HL-60 (cell line): ENCODE measurements at regions not wholly inside any gene's neighbourhood (a gene's known extent, or its start where the extent isn't known, plus 50 kb on each side); places are given as distances from the start of the nearest gene placed in this dataset.

Source experiments
- DNase-seq, 2 experiments: peaks; one replicate each; pipeline ENCODE4 v3.0.0-alpha.2; 2010 to 2020; ENCODE audit warnings: low read depth in 1 of 2, low spot score in 1 of 2
- H3K27ac ChIP-seq: fragments of 250-450 bp; sonication (Bioruptor Pico); replicated peaks from 2 replicates; pipeline ENCODE4 v1.5.1; 2020; ENCODE audit warnings: mild to moderate bottlenecking, moderate library complexity
- H3K27me3 ChIP-seq: fragments of 250-450 bp; sonication (Bioruptor Pico); 2 replicates; pipeline ENCODE4 v1.5.1; 2021; ENCODE audit warnings: mild to moderate bottlenecking, moderate library complexity; ENCODE audit not compliant: insufficient read depth, poor library complexity, severe bottlenecking
- H3K4me3 ChIP-seq: replicated peaks from 2 replicates; pipeline ENCODE4 v1.5.1; 2011; ENCODE audit warnings: mild to moderate bottlenecking, control low read depth, low read length; ENCODE audit not compliant: insufficient read depth
- GABPA ChIP-seq: IDR thresholded peaks from 2 replicates; pipeline ENCODE4 v1.6.1; 2012; ENCODE audit warnings: low read depth
- POLR2AphosphoS5 ChIP-seq: IDR thresholded peaks from 2 replicates; pipeline ENCODE4 v1.6.1; 2012; ENCODE audit warnings: low read depth
- SPI1 ChIP-seq: IDR thresholded peaks from 2 replicates; pipeline ENCODE4 v1.6.1; 2012; ENCODE audit warnings: low read depth, mild to moderate bottlenecking, borderline replicate concordance
- TF ChIP-seq, protein P1 (sequence below): IDR thresholded peaks from 2 replicates; pipeline ENCODE4 v1.6.1; 2012; ENCODE audit warnings: low read depth; ENCODE audit not compliant: insufficient replicate concordance
- TF ChIP-seq, protein P2 (sequence below): IDR thresholded peaks from one replicate; pipeline ENCODE4 v1.5.1; 2011; ENCODE audit warnings: low read length, control low read depth, inconsistent platforms; ENCODE audit not compliant: insufficient read depth

DNA sequence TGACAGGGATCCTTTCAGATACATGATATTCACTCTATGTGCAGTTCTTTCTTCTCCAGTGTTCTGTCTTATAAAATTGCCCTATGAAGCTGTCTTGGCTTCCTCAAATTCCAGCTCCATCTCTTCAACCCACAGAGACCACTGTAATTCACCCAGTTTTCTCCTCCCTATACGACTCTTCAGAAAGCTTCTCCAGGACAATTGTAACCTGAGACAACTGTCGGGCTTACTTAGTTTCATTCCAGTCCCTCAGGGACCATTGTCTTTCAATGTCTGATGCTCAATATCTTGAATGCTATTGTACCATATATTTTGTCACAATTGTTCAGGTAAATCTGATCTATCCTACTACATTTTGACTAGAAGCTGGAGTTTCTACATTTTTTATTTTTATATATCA is 345.3 kb downstream of the RPL10L start:
- no peak for DNase-seq

DNA sequence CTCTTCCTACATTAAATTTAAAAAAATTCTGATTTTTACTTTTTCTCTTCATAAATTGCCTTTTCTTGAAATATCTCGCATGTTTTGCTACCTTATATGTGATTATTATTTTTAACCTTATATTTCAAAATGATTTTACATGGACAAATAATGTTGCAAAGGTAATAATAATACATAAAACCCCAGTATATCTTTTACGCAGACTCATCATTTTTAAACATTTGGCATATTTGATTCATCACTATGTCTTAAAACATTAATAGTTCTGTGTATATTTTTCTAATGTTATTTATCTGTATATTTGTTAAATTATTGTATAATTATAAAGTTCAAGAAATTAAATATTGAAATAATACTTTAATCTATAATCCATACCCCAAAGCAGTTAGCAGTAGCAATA is 350.8 kb downstream of the RPL10L start:
- Histone ChIP-seq H3K4me3 (no peak overlapping the region), H3K27me3 (no peaks in the 10 kb centered on the region), H3K27ac (no peak overlapping the region)
- no peak for TF ChIP-seq GABPA
- TF ChIP-seq SPI1: no peak
- TF ChIP-seq, protein P1, sequence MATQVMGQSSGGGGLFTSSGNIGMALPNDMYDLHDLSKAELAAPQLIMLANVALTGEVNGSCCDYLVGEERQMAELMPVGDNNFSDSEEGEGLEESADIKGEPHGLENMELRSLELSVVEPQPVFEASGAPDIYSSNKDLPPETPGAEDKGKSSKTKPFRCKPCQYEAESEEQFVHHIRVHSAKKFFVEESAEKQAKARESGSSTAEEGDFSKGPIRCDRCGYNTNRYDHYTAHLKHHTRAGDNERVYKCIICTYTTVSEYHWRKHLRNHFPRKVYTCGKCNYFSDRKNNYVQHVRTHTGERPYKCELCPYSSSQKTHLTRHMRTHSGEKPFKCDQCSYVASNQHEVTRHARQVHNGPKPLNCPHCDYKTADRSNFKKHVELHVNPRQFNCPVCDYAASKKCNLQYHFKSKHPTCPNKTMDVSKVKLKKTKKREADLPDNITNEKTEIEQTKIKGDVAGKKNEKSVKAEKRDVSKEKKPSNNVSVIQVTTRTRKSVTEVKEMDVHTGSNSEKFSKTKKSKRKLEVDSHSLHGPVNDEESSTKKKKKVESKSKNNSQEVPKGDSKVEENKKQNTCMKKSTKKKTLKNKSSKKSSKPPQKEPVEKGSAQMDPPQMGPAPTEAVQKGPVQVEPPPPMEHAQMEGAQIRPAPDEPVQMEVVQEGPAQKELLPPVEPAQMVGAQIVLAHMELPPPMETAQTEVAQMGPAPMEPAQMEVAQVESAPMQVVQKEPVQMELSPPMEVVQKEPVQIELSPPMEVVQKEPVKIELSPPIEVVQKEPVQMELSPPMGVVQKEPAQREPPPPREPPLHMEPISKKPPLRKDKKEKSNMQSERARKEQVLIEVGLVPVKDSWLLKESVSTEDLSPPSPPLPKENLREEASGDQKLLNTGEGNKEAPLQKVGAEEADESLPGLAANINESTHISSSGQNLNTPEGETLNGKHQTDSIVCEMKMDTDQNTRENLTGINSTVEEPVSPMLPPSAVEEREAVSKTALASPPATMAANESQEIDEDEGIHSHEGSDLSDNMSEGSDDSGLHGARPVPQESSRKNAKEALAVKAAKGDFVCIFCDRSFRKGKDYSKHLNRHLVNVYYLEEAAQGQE: no peak
- no peak for TF ChIP-seq POLR2AphosphoS5
- TF ChIP-seq, protein P2, sequence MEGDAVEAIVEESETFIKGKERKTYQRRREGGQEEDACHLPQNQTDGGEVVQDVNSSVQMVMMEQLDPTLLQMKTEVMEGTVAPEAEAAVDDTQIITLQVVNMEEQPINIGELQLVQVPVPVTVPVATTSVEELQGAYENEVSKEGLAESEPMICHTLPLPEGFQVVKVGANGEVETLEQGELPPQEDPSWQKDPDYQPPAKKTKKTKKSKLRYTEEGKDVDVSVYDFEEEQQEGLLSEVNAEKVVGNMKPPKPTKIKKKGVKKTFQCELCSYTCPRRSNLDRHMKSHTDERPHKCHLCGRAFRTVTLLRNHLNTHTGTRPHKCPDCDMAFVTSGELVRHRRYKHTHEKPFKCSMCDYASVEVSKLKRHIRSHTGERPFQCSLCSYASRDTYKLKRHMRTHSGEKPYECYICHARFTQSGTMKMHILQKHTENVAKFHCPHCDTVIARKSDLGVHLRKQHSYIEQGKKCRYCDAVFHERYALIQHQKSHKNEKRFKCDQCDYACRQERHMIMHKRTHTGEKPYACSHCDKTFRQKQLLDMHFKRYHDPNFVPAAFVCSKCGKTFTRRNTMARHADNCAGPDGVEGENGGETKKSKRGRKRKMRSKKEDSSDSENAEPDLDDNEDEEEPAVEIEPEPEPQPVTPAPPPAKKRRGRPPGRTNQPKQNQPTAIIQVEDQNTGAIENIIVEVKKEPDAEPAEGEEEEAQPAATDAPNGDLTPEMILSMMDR: no peak
- DNase-seq: no peak

More for the DNA sequence above, 345.3 kb downstream of the RPL10L start:
- H3K27ac ChIP-seq: no peak overlapping the region
- TF ChIP-seq, protein P1: no peak
- TF ChIP-seq SPI1: no peak
- TF ChIP-seq, protein P2: no peak
- no peak for TF ChIP-seq GABPA
- no peak for TF ChIP-seq POLR2AphosphoS5
- no peaks in the 10 kb centered on the region for H3K27me3 ChIP-seq
- no peak overlapping the region for H3K4me3 ChIP-seq

DNA sequence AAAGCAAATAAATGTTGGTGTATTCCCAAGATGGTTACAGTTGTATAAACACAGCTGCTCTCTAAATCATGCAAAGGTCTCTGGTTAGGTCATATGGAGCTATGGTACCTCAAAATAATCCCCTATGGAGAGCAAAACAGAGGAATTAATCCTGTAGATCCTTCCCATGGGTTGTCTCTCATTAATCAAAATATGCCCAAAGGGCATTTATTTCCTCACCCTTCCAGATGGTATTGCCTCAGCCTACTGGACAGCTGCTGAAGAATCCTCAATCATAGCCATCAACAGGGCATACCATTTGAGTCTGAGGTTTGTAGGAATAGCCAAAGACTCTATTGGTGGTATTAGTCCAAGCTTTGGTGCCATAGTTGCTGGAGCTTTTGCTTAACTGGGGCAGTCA is 360.9 kb downstream of the RPL10L start:
- no peak overlapping the region for H3K27ac ChIP-seq
- H3K27me3 ChIP-seq: no peaks in the 10 kb centered on the region
- no peak for DNase-seq
- no peak overlapping the region for H3K4me3 ChIP-seq
- TF ChIP-seq, protein P1: no peak
- TF ChIP-seq GABPA (no peak), POLR2AphosphoS5 (no peak), SPI1 (no peak)
- TF ChIP-seq, protein P2: no peak
